NCI-H2196 (cell line): ENCODE measurements at regions not wholly inside any gene's neighbourhood (a gene's known extent, or its start where the extent isn't known, plus 50 kb on each side); places are given as distances from the start of the nearest gene placed in this dataset.
"Not testable (repeated sequence)": the region's sequence is repeated elsewhere in the genome, so short reads cannot be mapped to it uniquely, and the experiment has no call there.

Experiments
- DNase-seq: peaks from one replicate; lab custom pipeline; 2025; ENCODE audit not compliant: unreplicated experiment; lab: John Stamatoyannopoulos, UW

DNA sequence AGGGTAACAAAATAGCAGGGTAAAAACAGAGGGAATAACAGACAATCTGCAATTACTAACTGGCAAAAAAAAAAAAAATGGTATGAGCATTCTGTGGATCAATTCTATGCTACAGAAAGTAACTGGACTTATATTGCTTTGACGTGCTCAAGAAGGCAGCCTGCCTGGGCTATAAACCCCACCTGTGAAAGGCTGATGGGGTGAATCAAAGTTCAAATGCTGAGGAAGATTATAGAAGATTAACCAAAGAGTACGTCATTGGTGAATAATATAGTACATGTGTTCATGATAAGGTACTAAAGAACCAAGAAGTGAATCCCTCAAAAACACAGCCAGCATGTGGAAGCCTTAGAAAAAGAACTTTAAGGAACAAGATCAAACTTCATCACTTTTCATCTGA, 441.9 kb upstream of the PTCHD4 start:
- no peak for DNase-seq

DNA sequence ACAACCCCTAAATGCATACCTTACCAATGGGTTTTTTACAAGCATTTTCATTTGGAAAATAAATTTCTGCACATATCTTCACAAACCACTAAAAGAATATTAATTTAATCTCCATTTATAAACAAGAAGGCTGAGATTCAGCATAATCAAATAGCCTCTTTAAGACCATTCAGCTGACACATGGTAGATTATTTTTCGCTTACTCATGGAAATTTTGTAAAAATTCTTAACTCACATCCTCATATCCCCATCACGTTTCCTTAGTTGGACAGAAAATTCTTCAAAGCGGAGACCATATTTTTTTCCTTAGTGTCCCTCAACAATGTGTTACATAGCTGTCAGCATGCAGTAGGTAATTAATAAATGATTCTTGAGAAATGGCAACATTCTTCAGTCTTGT, 439.6 kb upstream of the PTCHD4 start:
- no peak for DNase-seq

DNA sequence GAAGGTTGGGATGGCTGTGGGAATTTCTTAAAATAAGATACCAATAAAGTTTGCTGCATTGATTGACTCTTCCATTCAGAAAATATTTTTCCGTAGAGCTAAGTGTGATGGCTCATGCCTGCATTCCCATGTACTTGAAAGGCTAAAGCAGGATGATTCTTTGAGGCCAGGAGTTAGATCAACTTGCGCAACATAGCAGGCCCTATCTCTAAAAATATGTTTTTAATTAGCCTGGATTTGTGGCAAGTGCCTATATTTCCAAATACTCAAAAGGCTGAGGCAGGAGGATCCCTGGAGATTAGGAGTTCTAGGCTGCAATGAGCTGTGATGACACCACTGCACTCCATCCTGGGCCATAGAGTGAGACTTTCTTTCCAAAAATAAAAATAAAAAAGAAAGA, 431.2 kb upstream of the PTCHD4 start:
- DNase-seq, result no peak

DNA sequence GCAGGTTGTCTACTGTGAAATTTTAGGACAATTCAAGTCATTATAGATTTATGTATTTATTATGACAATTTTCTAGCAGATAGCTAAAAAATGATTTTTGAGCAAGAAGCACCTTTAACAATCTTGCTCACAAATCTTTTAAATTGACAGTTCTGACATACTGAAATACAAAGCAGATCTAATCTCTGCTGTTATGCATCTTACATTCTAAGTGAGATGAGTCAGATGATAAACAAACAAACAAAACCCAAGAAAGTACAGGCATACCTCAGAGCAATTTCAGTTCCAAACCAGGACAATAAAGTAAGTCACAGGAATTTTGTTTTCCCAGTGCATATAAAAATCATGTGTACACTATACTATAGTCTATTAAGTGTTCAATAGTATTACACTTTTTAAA, 430.7 kb upstream of the PTCHD4 start:
- no peak for DNase-seq

DNA sequence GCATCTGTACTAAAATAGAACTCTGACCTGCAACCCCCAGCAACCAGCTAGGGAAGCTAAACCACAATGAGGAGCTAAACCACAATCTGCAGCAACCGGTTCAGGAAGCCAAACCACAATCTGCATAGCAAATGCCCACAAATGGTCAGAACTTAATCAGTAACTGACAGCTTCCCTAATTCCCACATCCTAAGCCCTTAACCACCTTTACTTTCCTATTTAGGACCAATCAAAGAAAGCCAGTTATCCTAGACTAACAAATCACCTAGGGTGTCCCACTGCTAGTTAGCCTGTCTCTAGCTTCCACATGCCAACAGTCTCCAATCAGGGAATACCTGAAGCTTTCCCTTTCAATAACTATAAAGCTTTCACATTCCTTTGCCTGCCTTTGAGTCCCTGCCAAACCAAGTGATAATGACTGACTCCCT, 424.6 kb upstream of the PTCHD4 start:
- no peak for DNase-seq

DNA sequence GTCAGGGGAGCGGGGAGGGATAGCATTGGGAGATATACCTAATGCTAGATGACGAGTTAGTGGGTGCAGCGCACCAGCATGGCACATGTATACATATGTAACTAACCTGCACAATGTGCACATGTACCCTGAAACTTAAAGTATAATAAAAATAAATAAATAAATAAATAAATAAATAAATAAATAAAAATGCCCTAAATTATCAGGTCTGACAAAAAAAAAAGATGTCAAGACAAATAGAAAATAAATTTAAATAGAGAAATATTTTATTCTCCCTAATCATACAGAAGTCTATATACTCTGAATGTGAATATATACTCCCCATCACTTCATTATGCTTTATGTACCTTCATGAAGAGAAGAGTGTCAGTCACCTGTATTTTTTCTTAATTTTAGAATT, 420.0 kb upstream of the PTCHD4 start:
- DNase-seq, result not testable (repeated sequence)

DNA sequence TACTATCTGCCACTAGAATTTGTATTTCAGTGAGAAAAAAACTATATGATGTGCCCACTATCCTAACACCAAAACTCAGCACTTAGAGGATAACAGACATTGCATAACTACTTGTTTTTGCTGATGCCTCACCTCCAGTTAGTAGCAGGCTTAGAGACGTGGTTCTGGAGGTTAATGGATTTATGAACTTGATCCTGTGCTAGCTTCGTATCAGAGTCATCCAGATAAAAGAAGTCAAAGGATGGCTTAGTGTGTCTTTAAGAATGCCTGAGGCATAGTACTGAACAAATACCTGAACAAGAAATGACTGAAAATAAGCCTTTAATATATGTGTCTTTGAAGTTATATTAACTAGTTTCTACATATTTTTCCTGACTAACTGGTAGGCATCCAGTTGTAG, 414.9 kb upstream of the PTCHD4 start:
- no peak for DNase-seq

DNA sequence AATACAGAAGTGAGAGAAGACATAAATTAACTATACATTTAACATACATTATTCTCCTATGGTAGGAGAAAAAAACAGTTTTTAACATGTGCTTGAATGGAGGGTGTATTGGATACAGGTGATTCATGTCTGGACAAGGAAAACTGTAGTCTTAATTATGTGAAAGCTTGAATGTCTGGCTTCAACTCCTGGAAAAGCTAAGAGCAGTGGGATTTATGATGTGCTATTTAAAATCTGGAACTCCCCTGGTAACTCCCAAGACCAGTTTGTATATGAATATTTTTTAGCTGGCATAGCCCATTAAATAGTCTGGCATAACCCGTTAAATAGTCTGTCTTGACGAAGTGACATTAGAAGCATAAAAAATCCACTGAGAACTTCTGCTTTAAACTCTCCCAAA, 410.0 kb upstream of the PTCHD4 start:
- DNase-seq, result no peak

DNA sequence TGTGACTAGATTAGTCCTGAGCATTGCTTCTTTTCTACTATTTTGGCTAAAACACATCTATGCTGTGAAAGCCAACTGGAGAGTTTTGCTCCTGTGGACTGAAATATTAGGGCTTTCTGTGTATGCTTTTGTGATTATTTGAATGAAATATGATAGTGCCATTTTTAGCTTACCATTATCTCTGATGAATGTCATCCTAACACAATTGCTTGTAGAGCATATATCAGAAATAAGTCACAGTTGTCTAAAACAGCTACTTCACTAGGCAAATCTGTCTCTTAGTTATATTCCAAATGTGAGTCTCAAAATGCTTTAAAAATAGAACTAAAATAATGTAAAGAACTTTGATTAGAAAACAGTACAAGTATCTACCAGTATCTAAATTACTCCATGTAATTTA, 401.4 kb upstream of the PTCHD4 start:
- no peak for DNase-seq

DNA sequence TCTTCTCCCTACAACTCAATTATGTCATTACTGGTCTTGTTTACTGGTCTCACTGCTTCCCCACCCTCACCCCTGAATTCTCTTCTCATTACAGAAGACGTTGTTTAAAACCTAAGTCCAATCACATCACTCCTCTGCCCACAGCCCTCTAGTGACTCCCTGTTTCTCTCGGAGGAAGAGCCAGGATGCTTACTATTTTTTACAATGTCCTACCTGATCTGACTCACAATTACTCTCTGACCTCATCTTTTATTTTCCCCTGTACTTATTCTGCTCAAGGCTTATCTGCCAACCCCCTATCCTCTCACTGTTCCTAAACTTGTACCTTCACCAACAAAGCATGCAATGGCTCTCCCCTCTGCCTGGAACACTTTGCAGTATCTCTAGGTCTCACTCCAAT, 400.4 kb upstream of the PTCHD4 start:
- DNase-seq, result no peak

DNA sequence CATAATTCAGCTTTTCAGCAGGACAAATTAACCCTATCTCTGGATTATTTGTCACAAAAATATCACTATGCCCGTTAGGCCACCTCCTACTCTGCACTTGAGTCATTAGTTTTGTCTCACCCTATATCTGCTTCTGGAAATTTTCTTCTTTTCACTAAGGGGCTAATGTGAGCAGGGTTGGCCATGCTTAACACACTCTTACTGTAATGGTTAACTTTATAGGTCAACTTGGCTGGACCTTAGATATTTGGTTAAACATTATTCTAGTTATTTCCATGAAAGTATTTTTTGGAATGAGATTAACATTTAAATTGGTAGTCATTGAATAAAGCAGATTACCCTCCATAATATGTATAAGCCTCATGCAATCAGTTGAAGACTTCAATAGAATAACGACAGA, 394.6 kb upstream of the PTCHD4 start:
- no peak for DNase-seq

DNA sequence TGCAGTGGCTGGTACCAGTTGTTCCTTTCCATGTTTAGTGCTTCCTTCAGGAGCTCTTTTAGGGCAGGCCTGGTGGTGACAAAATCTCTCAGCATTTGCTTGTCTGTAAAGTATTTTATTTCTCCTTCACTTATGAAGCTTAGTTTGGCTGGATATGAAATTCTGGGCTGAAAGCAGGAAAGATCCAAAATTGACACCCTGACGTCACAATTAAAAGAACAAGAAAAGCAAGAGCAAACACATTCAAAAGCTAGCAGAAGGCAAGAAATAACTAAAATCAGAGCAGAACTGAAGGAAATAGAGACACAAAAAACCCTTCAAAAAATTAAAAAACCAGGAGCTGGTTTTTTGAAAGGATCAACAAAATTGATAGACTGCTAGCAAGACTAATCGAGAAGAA, 382.4 kb upstream of the PTCHD4 start:
- not testable (repeated sequence) for DNase-seq

DNA sequence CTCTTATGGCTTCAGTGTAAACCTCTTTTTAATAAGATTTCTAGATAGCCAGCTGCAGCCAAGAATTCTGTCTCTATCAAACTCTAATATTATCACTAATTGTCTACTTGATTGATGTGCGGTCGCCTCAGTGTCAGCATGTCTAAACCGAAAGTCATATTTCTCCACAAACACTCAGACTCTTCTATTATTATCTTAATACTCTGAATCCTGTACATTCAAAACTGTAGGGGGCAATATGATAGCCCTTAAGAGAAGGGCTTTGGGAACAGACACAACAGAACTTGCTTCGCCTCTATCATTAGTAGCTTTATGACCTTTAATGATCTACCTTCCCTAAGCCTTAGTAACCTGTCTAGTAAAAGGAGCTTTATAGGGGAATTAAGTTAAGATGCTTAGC, 379.7 kb upstream of the PTCHD4 start:
- no peak for DNase-seq

DNA sequence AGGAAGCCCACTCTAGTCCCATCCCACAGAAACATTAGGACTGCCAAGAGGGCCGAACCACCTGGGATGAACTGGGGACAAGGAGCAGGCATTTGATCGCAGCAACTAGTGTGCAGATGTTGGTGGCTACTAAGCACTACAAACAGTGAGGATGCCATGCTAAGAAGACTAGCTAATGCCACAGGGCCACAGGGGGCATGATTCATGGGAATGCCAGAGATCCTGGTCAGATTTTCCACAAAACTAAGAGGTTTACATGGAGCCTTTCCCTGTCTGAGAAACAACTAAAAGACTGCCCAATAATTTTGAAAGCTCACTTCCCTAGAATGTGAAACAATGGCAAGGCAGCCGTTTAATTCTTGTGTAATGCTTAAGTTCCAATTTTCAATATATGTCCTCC, 375.9 kb upstream of the PTCHD4 start:
- no peak for DNase-seq

DNA sequence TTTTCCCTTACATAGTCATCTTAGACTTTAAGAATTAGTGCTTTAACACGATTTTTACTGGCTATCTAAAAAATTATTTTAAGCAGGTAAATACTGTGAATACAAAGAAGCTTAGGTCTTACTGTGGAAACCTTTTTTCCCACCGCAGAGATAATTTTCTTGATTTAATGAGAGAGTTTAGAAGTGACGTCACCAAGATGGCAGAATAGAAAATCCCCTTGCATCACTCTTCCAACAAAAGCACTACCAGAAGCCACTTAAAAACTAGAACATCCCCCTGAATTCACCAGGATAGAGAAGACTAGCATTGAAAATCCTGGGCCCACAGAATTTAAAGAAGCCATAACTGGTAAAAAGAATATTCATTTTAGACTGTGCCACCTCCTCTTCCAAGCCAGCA, 375.4 kb upstream of the PTCHD4 start:
- no peak for DNase-seq

DNA sequence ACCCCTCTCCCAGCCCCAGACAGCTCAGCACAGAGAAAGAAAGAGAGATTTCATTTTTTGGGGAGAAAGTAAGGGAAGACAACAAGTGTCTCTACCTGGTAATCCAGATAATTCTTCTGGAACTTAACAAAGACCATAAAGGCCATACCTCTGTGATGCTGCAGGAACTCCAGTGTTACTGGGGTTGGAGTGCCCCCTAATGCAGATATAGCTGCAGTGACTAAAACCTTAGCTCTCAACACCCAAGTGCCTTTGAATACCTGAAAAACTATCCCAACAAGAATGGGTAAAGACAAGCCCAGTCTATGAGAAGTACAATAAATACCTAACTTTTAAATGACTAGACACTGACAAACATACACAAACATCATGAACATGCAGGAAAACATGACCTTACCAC, 365.3 kb upstream of the PTCHD4 start:
- DNase-seq, result no peak

DNA sequence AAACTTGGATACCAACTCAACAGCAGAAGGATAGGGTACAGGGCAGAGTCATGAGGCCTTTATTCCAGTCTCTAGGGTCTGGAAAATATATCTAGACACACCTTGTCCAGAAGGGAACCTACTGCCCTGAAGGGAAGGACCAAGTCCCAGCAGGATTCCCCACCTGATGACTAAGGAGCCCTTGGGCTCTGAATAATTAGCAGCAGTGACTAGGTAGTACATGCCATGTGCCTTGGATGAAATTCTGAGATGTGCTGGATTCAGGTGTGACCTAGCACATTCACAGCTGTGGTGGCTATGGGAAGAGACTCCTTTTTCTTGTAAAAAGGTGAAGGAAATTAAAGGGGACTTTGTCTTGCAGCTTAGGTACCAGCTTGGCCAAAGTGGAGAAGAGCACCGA, 364.3 kb upstream of the PTCHD4 start:
- DNase-seq, result no peak

DNA sequence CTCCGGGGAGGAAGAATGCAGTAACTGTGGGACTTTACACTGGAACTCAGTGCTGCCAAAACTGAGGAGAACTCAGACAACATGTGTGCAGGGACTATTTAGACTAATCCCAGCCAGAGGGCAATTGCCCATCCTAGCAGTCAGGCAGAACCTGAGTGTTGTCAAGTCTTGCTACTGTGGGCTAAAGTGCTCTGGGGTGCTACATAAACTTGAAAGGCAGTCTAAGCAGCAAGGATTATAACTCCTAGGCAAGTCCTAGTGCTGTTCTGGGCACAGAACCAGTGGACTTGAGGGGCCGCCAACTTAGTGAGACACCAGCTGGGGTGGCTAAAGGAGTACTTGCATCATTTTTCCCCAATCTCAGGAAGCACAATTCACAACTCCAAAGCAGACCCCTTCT, 363.8 kb upstream of the PTCHD4 start:
- no peak for DNase-seq

DNA sequence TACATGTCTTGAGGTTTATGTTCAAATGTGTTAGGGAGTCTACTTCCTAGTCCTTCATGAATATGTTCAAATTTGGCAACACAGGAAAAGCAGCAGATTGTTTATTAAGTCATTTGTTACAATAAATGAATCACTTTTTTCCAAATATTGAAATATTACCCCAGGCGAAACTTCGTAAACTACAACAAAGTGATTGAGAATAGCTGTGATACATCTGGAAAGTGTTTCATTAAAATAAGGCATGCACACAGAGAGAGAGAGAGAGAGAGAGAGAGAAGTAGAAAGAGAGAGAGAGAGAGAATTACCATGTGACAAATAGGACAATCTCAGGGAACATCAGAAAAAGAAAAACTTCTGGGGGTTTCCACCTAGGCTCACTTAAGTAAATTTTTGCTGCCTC, 363.1 kb upstream of the PTCHD4 start:
- DNase-seq, result no peak

DNA sequence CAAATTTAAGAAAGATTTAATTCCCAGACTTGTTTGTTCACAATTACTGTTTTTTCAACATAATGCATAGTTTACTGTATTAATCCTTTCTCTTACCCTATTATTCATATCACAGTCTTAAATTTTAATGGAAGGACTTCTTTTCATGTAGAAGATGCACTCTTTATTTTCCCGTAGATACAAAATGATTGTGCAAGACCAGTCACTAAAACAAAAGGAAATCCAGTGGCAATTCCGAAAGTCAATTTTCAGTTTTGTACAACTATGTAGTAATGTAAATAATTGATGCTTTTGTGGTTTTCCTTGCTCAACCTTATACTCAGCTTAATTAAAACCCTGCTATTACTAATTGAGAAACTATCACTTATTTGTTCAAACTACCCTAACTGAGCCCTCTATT, 361.5 kb upstream of the PTCHD4 start:
- no peak for DNase-seq

DNA sequence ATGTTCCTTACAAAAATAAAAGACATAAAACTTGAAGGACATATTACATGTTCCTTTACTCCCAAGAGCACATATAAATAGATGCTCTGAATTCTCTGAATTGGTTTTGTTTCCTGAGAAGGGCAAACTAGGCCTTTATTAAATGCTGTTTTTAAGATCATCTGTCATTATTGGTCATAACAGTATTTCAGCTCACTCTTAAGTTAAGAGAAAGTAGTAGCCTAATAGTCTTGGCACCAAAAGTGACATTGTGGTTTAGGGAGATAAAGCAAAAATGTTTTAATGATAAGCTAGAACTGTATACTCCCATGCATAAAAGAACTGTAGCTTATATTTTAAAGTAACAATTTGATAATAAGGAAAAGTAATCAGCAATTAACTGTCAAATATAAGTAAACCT, 361.1 kb upstream of the PTCHD4 start:
- DNase-seq, result no peak

DNA sequence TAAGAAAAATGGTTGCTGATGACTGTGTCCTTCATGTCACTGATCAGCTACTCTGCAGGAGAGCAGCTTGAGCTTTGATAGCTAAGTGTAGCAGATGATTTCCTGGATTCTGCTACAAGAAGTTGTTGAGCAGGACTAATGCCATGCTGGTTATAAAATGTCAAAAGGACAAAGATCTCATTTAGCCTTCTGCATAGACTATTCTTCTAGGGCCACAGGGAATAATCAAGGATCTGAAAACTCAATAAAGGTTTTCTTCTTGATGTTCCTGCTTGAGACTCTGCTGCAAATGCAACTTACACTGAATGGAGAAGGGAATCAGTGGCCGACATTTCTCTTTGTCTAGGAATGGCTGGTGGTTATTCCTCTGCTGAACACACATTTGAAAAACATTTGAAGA, 360.3 kb upstream of the PTCHD4 start:
- no peak for DNase-seq

DNA sequence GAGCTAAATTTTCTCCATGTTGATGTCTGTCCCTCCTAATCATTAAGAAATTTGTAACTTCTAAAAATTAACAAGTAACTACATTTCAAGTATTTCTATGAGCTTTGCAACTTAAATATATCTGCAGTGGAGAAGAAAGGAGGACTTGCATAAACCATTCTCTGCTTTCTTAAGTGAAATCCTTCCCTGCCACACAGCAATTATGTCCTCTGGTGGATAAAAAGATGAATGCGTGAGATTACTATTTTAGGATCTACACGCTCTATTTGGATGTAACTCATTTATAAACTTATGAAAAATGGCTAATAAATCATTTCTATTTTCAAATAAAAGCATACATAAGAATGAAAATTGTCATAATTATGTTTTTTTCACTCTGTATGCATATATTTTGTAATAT, 338.0 kb upstream of the PTCHD4 start:
- no peak for DNase-seq

DNA sequence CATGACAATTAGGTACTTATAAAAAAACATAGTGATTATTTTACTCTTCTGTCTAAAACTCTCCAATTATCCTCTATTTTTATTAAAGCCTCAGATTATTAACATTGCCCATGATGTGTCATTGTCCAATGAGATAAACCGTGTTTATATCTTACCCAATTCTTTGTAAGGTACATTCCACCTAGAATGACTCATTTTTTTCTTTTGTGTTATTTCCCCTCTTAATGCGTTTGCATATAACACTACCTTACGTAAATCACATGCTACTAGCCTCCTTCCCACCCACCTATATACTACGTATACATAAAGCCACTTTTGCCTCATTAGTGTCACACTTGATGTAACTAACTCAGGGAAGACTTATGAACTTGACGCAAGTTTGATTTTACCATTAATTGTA, 336.3 kb upstream of the PTCHD4 start:
- no peak for DNase-seq
